ENCODE measurements at regions not wholly inside any gene's neighbourhood (a gene's known extent, or its start where the extent isn't known, plus 50 kb on each side); places are given as distances from the start of the nearest gene placed in this dataset.

DNA sequence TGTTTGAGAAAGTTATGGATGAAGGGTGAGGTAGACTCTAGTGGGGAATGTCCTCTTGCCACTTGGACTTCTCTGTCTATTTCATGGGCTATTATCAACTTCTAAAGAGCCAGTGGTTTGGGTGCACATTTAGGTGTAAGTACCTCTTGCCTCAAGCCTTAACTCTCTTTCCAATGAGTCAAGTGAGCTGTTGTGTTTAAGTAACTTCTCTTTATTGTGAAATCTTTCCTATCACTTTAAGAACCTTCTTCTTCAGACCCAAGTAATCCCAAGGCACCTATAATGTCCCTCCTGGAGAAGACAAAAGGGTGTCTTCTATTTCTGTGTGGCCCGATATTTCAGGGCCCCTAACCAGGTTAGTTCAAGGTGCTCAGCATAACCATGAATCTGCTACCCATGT lies 90.5 kb upstream of the VPREB1 start:
- Histone ChIP-seq H3K27ac (no peak overlapping the region), H3K4me3 (no peak overlapping the region), H3K27me3 (ENCODE audit: insufficient read depth in 3 of 3, low read length in 2 of 3) (peaks cover 0 to 24% (median 0%) of the 10 kb centered on the region in 3 donors), H3K36me3 (ENCODE audit: insufficient read depth in 1 of 2, low read depth in 1 of 2) (no peaks in the 10 kb centered on the region), H3K9me3 (no peaks in the 10 kb centered on the region), H3K4me1 (no peaks in the 10 kb centered on the region)
- intact Hi-C loops (cut with DNase I) = no loop called here
- DNase-seq (no peak), ATAC-seq (no peak)
- 79 to 81% (median 79%) methylated on average over 1 of the region's 1 CpG for WGBS, 3 donors
- TF ChIP-seq, protein P1, sequence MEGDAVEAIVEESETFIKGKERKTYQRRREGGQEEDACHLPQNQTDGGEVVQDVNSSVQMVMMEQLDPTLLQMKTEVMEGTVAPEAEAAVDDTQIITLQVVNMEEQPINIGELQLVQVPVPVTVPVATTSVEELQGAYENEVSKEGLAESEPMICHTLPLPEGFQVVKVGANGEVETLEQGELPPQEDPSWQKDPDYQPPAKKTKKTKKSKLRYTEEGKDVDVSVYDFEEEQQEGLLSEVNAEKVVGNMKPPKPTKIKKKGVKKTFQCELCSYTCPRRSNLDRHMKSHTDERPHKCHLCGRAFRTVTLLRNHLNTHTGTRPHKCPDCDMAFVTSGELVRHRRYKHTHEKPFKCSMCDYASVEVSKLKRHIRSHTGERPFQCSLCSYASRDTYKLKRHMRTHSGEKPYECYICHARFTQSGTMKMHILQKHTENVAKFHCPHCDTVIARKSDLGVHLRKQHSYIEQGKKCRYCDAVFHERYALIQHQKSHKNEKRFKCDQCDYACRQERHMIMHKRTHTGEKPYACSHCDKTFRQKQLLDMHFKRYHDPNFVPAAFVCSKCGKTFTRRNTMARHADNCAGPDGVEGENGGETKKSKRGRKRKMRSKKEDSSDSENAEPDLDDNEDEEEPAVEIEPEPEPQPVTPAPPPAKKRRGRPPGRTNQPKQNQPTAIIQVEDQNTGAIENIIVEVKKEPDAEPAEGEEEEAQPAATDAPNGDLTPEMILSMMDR (IDR thresholded peaks at IDR 0.05) = no peak

DNA sequence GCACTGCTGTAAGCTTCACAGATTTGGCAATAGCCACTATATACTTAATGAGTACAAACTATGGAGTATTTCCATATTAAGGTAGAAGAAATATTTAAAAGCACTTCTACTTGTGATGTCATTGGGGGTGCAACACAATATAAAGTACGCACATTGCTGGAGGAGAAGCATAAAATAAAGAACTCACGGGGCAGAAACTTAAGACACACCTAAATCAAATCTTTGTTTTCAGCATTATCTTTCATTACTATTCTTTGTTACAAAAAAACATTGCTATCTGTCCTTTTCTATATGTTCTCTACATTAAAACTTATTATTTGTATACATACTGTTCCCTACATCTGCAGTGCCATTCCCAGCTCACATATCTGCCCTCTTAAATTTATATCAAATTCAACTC lies 93.3 kb upstream of the VPREB1 start:
- TF ChIP-seq, protein P1 (IDR thresholded peaks at IDR 0.05) = no peak
- 69 to 84% (median 82%) methylated on average over 2 of the region's 2 CpGs for WGBS, 3 donors
- Histone ChIP-seq H3K4me3 (no peak overlapping the region), H3K27me3 (ENCODE audit: insufficient read depth in 3 of 3, low read length in 2 of 3) (peaks cover 3 to 40% (median 3%) of the 10 kb centered on the region in 3 donors), H3K36me3 (ENCODE audit: insufficient read depth in 1 of 2, low read depth in 1 of 2) (no peaks in the 10 kb centered on the region), H3K27ac (no peak overlapping the region), H3K9me3 (no peaks in the 10 kb centered on the region), H3K4me1 (no peaks in the 10 kb centered on the region)
- intact Hi-C loops (cut with DNase I) = no loop called here
- no peak for DNase-seq
- no peak for ATAC-seq

DNA sequence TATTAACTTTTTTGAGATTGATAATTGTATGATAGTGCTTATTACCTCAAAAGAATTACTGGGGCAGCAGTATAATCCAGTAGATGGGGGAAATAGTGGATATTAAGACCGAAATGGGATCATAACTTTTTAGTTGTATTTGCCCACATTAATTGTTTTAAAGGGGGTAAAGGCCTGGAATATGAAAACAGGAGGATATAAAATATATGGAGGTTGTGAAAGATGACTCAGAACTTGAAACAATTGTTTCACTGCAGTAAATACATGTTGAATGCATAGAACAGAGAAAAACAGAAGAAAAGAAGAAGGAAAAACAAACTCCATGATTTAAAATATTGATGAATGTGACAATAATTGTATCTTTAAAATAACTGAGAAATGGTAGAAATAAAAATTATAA lies 94.1 kb upstream of the VPREB1 start:
- Histone ChIP-seq H3K27ac (no peak overlapping the region), H3K4me1 (no peaks in the 10 kb centered on the region), H3K4me3 (no peak overlapping the region), H3K9me3 (no peaks in the 10 kb centered on the region), H3K27me3 (ENCODE audit: insufficient read depth in 3 of 3, low read length in 2 of 3) (peaks cover 3 to 40% (median 3%) of the 10 kb centered on the region in 3 donors), H3K36me3 (ENCODE audit: insufficient read depth in 1 of 2, low read depth in 1 of 2) (no peaks in the 10 kb centered on the region)
- intact Hi-C loops (cut with DNase I) = no loop called here
- DNase-seq (no peak), ATAC-seq (no peak)
- TF ChIP-seq, protein P1 (IDR thresholded peaks at IDR 0.05) = no peak
- WGBS, 3 donors = 30 to 56% (median 51%) methylated on average over 1 of the region's 1 CpG

DNA sequence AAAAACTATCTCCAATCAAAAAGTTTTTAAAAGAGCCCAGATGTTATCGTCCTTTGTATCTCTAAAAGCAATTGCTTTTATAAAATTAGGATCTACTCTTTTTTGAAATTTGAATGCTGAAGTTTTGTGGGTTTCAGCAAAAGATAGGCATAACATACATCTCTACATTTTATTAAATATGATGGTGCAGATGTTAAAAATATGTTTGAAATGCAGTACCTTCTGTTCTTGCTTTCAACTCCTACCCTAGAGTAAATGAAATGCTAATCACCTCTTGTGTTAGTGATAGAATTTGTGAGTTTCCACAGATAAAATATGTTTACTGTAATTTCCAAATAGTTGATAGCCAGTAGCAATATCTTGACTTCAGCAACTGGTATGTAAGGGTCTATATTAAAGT lies 95.7 kb upstream of the VPREB1 start:
- Histone ChIP-seq H3K27me3 (ENCODE audit: insufficient read depth in 3 of 3, low read length in 2 of 3) (peaks cover 3 to 44% (median 3%) of the 10 kb centered on the region in 3 donors), H3K4me3 (no peak overlapping the region), H3K27ac (no peak overlapping the region), H3K36me3 (ENCODE audit: insufficient read depth in 1 of 2, low read depth in 1 of 2) (no peaks in the 10 kb centered on the region), H3K9me3 (no peaks in the 10 kb centered on the region), H3K4me1 (no peaks in the 10 kb centered on the region)
- intact Hi-C loops (cut with DNase I) = no loop called here
- TF ChIP-seq, protein P1 (IDR thresholded peaks at IDR 0.05) = no peak
- WGBS, 3 donors = 51 to 58% (median 55%) methylated on average over 1 of the region's 1 CpG
- ATAC-seq = no peak
- no peak for DNase-seq

DNA sequence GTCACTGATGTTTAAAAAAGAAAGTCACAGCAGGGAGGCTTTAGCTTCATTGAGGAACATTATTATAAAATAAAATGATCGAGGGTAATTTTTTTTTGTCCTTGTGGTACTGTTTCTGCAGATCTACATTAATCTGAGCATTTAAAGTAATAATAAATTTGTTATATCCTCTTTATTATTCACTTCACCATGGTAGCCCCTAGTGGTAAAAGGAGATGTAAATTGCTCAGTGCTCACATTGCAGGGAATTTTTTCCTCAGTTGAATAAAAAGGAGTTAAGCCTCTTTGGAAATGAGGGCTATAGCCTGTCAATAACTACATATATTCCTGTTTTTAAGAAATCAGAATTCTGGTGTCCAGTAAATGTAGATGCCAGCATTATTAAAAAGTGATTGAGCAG lies 99.7 kb upstream of the VPREB1 start:
- intact Hi-C loops (cut with DNase I) = no loop called here
- no peak for ATAC-seq
- TF ChIP-seq, protein P1 (IDR thresholded peaks at IDR 0.05) = no peak
- Histone ChIP-seq H3K27me3 (ENCODE audit: insufficient read depth in 3 of 3, low read length in 2 of 3) (peaks cover 3 to 41% (median 16%) of the 10 kb centered on the region in 3 donors), H3K27ac (no peak overlapping the region), H3K9me3 (no peaks in the 10 kb centered on the region), H3K4me1 (no peaks in the 10 kb centered on the region), H3K4me3 (no peak overlapping the region), H3K36me3 (ENCODE audit: insufficient read depth in 1 of 2, low read depth in 1 of 2) (no peaks in the 10 kb centered on the region)
- DNase-seq = no peak
- WGBS, 3 donors = 44 to 90% (median 89%) methylated on average over 1 of the region's 1 CpG

Measured in psoas muscle (tissue), 7 donors.